SK-N-SH (cell line): ENCODE measurements at regions not wholly inside any gene's neighbourhood (a gene's known extent, or its start where the extent isn't known, plus 50 kb on each side); places are given as distances from the start of the nearest gene placed in this dataset.

ENCODE experiments used
- CTCF ChIA-PET: fragments of 300-600, 350-600 bp; formaldehyde crosslinking; extraction: SDS; loops from one replicate; lab custom pipeline; 2021; lab: Yijun Ruan, JAX
- POLR2A ChIA-PET: fragments of 350-600 bp; sonication (Branson Sonifier 250); formaldehyde crosslinking; extraction: SDS; loops from one replicate; lab custom pipeline; 2020; ENCODE audit warnings: antibody characterized with exemption, inconsistent platforms; lab: Yijun Ruan, JAX
- DNase-seq: peaks from one replicate; pipeline ENCODE4 v3.0.0; 2012
- H2AFZ ChIP-seq: fragments of 200-600 bp; sonication (generic); 2 replicates; pipeline ENCODE4 v1.8.1; 2016; ENCODE audit warnings: antibody characterized with exemption, mild to moderate bottlenecking, low read depth
- H3F3A ChIP-seq: fragments of 200-600 bp; sonication (generic); replicated peaks from 2 replicates; pipeline ENCODE3; 2016; ENCODE audit warnings: antibody characterized with exemption, mild to moderate bottlenecking; ENCODE audit not compliant: insufficient read depth
- H3K27ac ChIP-seq, 2 experiments: fragments of 200-500 bp in 1 of 2; fragments of 200-600 bp in 1 of 2; sonication (Bioruptor generic) in 1 of 2; sonication (generic), shearing (Covaris generic) in 1 of 2; 2 replicates each; pipeline versions ENCODE4 v1.5.1 to v1.6.1; 2014 to 2016; ENCODE audit warnings: low read depth in 2 of 2, inconsistent platforms in 1 of 2, low read length in 1 of 2, mild to moderate bottlenecking in 1 of 2, mixed read lengths in 1 of 2
- H3K27me3 ChIP-seq: fragments of 200-600 bp; sonication (generic), shearing (Covaris generic); 2 replicates; pipeline ENCODE4 v1.6.1; 2016; ENCODE audit warnings: mixed run types; ENCODE audit not compliant: insufficient read depth
- H3K36me3 ChIP-seq, 2 experiments: fragments of 200-500 bp in 1 of 2; fragments of 200-600 bp in 1 of 2; sonication (Bioruptor generic) in 1 of 2; sonication (generic) in 1 of 2; replicated peaks in 1 of 2; 2 replicates each; pipeline versions ENCODE3 to v1.5.1; 2014 to 2016; ENCODE audit warnings: low read length in 1 of 2, mild to moderate bottlenecking in 1 of 2; ENCODE audit not compliant: insufficient read depth in 2 of 2, control insufficient read depth in 1 of 2
- H3K4me1 ChIP-seq, 2 experiments: fragments of 200-500 bp in 1 of 2; fragments of 200-600 bp in 1 of 2; sonication (Bioruptor generic) in 1 of 2; sonication (generic), shearing (Covaris generic) in 1 of 2; 2 replicates each; pipeline versions ENCODE4 v1.5.1 to v1.6.1; 2014 to 2016; ENCODE audit warnings: low read depth in 1 of 2, low read length in 1 of 2, mixed run types in 1 of 2; ENCODE audit not compliant: insufficient read depth in 2 of 2, control insufficient read depth in 1 of 2
- H3K4me2 ChIP-seq: fragments of 200-600 bp; sonication (generic), shearing (Covaris generic); 2 replicates; pipeline ENCODE4 v1.6.1; 2017; ENCODE audit warnings: mixed run types
- H3K4me3 ChIP-seq, 2 experiments: fragments of 200-500 bp in 1 of 2; fragments of 200-600 bp in 1 of 2; sonication (Bioruptor generic) in 1 of 2; sonication (generic), shearing (Covaris generic) in 1 of 2; 2 replicates each; pipeline versions ENCODE4 v1.5.1 to v1.8.1; 2014 to 2016; ENCODE audit warnings: low read depth in 2 of 2, inconsistent platforms in 1 of 2, low read length in 1 of 2, mild to moderate bottlenecking in 1 of 2, mixed read lengths in 1 of 2, moderate library complexity in 1 of 2
- H3K79me2 ChIP-seq: fragments of 200-600 bp; sonication (generic); 2 replicates; pipeline ENCODE4 v1.8.1; 2017; ENCODE audit warnings: mild to moderate bottlenecking; ENCODE audit not compliant: insufficient read depth
- H3K9ac ChIP-seq: fragments of 200-600 bp; sonication (generic); 2 replicates; pipeline ENCODE4 v1.6.1; 2017; ENCODE audit warnings: mixed run types
- H3K9me2 ChIP-seq: fragments of 200-600 bp; sonication (generic); 2 replicates; pipeline ENCODE4 v1.6.1; 2017; ENCODE audit warnings: mixed run types
- H3K9me3 ChIP-seq: fragments of 200-600 bp; sonication (generic); 2 replicates; pipeline ENCODE4 v1.6.1; 2017; ENCODE audit warnings: mixed run types, mild to moderate bottlenecking, moderate library complexity
- H4K20me1 ChIP-seq: fragments of 200-600 bp; sonication (generic); 2 replicates; pipeline ENCODE4 v1.6.1; 2017; ENCODE audit warnings: mild to moderate bottlenecking, mixed run types; ENCODE audit not compliant: insufficient read depth
- CHD2 ChIP-seq: fragments of 150-350 bp; IDR thresholded peaks from 2 replicates; pipeline ENCODE4 v1.6.1; 2018; ENCODE audit warnings: low read length; ENCODE audit not compliant: partially characterized antibody
- ELF1 ChIP-seq: IDR thresholded peaks from 2 replicates; pipeline ENCODE4 v1.4.0; 2012
- EP300 ChIP-seq, 2 experiments: IDR thresholded peaks; 2 replicates each; pipeline versions ENCODE4 v1.4.0 to v1.6.1; 2012; ENCODE audit warnings: borderline replicate concordance in 1 of 2, low read depth in 1 of 2, low read length in 1 of 2
- FOSL2 ChIP-seq: IDR thresholded peaks from 2 replicates; pipeline ENCODE4 v1.4.0; 2012; ENCODE audit warnings: low read depth, mild to moderate bottlenecking, moderate library complexity, borderline replicate concordance
- GABPA ChIP-seq: IDR thresholded peaks from 2 replicates; pipeline ENCODE4 v1.4.0; 2012; ENCODE audit warnings: low read depth, mild to moderate bottlenecking
- JUND ChIP-seq: IDR thresholded peaks from 2 replicates; pipeline ENCODE4 v1.4.0; 2012
- MXI1 ChIP-seq: IDR thresholded peaks from 2 replicates; pipeline ENCODE4 v1.6.1; 2012; ENCODE audit warnings: mild to moderate bottlenecking, low read depth, low read length, improper control_type of control experiment
- NFIC ChIP-seq: IDR thresholded peaks from 2 replicates; pipeline ENCODE4 v1.4.0; 2012; ENCODE audit warnings: borderline replicate concordance
- RCOR1 ChIP-seq: fragments of 150-350 bp; IDR thresholded peaks from 2 replicates; pipeline ENCODE4 v1.6.1; 2017; ENCODE audit warnings: antibody characterized with exemption, low read length
- RFX5 ChIP-seq: IDR thresholded peaks from 2 replicates; pipeline ENCODE4 v1.6.1; 2012; ENCODE audit warnings: mild to moderate bottlenecking, improper control_type of control experiment, low read length
- RXRA ChIP-seq: IDR thresholded peaks from 2 replicates; pipeline ENCODE4 v1.4.0; 2012; ENCODE audit warnings: low read depth, mild to moderate bottlenecking, borderline replicate concordance
- SMC3 ChIP-seq: IDR thresholded peaks from 2 replicates; pipeline ENCODE4 v1.6.1; 2012; ENCODE audit warnings: low read depth, low read length, improper control_type of control experiment
- TAF1 ChIP-seq: IDR thresholded peaks from 2 replicates; pipeline ENCODE4 v1.6.1; 2012; ENCODE audit warnings: low read depth, mild to moderate bottlenecking, low read length, moderate library complexity, borderline replicate concordance
- TCF12 ChIP-seq: IDR thresholded peaks from 2 replicates; pipeline ENCODE4 v1.4.0; 2012
- TEAD4 ChIP-seq: IDR thresholded peaks from 2 replicates; pipeline ENCODE4 v1.4.0; 2012; ENCODE audit warnings: mild to moderate bottlenecking, borderline replicate concordance; ENCODE audit not compliant: insufficient read depth
- WGBS: methylation state at CpG from one replicate; pipeline ENCODE4 v1.1.6; 2017; ENCODE audit warnings: low lambda C conversion rate; 5-methylcytosine and 5-hydroxymethylcytosine counted together
- TF ChIP-seq, protein P1 (sequence below): fragments of 150-350 bp; IDR thresholded peaks from 2 replicates; pipeline ENCODE4 v1.6.1; 2017; ENCODE audit warnings: antibody characterized with exemption, low read length, low read depth, borderline replicate concordance
- TF ChIP-seq, protein P2 (sequence below): IDR thresholded peaks from 2 replicates; pipeline ENCODE4; 2012
- TF ChIP-seq, protein P3 (sequence below): IDR thresholded peaks from 2 replicates; pipeline ENCODE4 v1.4.0; 2012; ENCODE audit warnings: low read depth, borderline replicate concordance
- TF ChIP-seq, protein P4 (sequence below): IDR thresholded peaks from 2 replicates; pipeline ENCODE4 v1.4.0; 2012; ENCODE audit warnings: low read depth
- TF ChIP-seq, protein P5 (sequence below): IDR thresholded peaks from 2 replicates; pipeline ENCODE4 v1.4.0; 2012; ENCODE audit warnings: low read depth, borderline replicate concordance

DNA sequence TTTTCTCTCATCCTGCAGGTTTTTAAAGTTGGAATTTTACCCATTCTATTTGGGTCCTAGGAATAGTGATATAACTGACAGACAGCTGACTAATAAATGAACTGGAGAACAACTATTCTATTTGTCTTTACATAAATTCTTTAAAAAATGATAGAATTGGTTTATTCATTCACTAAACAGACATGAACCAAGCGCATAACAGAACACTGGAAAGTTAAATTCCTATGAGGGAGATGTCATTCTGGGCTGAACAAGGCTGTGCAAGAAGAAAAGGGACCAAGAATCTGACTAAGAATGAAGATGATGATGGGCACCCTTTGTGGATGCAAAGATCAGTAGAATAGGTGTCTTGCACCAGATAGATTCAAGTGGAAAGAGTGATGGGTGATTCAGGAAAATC is 256.3 kb upstream of the SASH1 start:
- no peak for TF ChIP-seq GABPA
- TF ChIP-seq TAF1 = no peak
- no peak for TF ChIP-seq RXRA
- no peak for TF ChIP-seq RCOR1
- TF ChIP-seq, protein P1, sequence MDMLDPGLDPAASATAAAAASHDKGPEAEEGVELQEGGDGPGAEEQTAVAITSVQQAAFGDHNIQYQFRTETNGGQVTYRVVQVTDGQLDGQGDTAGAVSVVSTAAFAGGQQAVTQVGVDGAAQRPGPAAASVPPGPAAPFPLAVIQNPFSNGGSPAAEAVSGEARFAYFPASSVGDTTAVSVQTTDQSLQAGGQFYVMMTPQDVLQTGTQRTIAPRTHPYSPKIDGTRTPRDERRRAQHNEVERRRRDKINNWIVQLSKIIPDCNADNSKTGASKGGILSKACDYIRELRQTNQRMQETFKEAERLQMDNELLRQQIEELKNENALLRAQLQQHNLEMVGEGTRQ = no peak
- TF ChIP-seq SMC3 = no peak
- no peak for TF ChIP-seq NFIC
- no peak for TF ChIP-seq TEAD4
- no peak for TF ChIP-seq FOSL2
- TF ChIP-seq, protein P2, sequence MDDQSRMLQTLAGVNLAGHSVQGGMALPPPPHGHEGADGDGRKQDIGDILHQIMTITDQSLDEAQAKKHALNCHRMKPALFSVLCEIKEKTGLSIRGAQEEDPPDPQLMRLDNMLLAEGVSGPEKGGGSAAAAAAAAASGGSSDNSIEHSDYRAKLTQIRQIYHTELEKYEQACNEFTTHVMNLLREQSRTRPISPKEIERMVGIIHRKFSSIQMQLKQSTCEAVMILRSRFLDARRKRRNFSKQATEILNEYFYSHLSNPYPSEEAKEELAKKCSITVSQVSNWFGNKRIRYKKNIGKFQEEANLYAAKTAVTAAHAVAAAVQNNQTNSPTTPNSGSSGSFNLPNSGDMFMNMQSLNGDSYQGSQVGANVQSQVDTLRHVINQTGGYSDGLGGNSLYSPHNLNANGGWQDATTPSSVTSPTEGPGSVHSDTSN = no peak
- TF ChIP-seq ELF1 = no peak
- TF ChIP-seq RFX5 = no peak
- TF ChIP-seq, all 33 proteins: peak for 0
- Histone ChIP-seq H3F3A (no peaks in the 10 kb centered on the region), H3K9me2 (no peaks in the 10 kb centered on the region), H3K36me3 (no peaks in the 10 kb centered on the region), H3K27me3 (no peaks in the 10 kb centered on the region), H3K79me2 (no peaks in the 10 kb centered on the region), H3K4me2 (no peak overlapping the region), H3K4me1 (no peaks in the 10 kb centered on the region), H2AFZ (no peak overlapping the region), H3K27ac (no peak overlapping the region), H4K20me1 (no peaks in the 10 kb centered on the region), H3K4me3 (no peak overlapping the region), H3K9me3 (no peaks in the 10 kb centered on the region), H3K9ac (no peak overlapping the region)
- CTCF ChIA-PET = no interaction called here
- POLR2A ChIA-PET = no interaction called here
- WGBS = 34% methylated on average over 1 of the region's 1 CpG
- no peak for DNase-seq

DNA sequence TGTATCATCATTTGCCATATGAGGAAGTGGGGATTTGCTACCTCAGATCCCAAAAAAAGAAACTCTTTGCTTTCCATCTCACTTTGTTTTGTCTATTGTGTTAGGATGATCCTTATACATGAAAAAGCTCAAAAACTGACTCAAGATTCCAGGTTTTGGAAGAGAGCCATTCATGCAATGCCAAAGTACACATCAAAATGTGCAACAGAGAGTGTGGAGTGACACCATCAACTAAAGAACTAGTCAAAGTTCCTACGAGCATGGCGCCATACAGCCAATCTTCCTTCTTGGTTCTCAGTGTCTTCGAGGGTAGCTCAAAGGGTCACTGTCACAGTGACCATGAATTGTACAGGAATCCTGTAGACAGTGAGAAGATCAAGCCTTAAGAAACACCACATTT is 255.8 kb upstream of the SASH1 start:
- H4K20me1 ChIP-seq = no peaks in the 10 kb centered on the region
- H3K9ac ChIP-seq = no peak overlapping the region
- no peaks in the 10 kb centered on the region for H3K36me3 ChIP-seq
- no peaks in the 10 kb centered on the region for H3K27me3 ChIP-seq
- 65% methylated on average over 3 of the region's 3 CpGs for WGBS
- H2AFZ ChIP-seq = no peak overlapping the region
- DNase-seq = no peak
- H3K4me1 ChIP-seq = no peaks in the 10 kb centered on the region
- ChIA-PET CTCF (no interaction called here), POLR2A (no interaction called here)
- no peak for TF ChIP-seq JUND
- TF ChIP-seq EP300 (IDR thresholded peaks at IDR 0.05; ENCODE audit: borderline replicate concordance in 1 of 2, low read depth in 1 of 2, low read length in 1 of 2) = no peak
- no peak for TF ChIP-seq NFIC
- TF ChIP-seq, protein P3, sequence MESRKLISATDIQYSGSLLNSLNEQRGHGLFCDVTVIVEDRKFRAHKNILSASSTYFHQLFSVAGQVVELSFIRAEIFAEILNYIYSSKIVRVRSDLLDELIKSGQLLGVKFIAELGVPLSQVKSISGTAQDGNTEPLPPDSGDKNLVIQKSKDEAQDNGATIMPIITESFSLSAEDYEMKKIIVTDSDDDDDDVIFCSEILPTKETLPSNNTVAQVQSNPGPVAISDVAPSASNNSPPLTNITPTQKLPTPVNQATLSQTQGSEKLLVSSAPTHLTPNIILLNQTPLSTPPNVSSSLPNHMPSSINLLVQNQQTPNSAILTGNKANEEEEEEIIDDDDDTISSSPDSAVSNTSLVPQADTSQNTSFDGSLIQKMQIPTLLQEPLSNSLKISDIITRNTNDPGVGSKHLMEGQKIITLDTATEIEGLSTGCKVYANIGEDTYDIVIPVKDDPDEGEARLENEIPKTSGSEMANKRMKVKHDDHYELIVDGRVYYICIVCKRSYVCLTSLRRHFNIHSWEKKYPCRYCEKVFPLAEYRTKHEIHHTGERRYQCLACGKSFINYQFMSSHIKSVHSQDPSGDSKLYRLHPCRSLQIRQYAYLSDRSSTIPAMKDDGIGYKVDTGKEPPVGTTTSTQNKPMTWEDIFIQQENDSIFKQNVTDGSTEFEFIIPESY = no peak
- TF ChIP-seq, protein P4, sequence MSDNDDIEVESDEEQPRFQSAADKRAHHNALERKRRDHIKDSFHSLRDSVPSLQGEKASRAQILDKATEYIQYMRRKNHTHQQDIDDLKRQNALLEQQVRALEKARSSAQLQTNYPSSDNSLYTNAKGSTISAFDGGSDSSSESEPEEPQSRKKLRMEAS = no peak
- no peak for TF ChIP-seq CHD2
- TF ChIP-seq TCF12 = no peak
- TF ChIP-seq, protein P5, sequence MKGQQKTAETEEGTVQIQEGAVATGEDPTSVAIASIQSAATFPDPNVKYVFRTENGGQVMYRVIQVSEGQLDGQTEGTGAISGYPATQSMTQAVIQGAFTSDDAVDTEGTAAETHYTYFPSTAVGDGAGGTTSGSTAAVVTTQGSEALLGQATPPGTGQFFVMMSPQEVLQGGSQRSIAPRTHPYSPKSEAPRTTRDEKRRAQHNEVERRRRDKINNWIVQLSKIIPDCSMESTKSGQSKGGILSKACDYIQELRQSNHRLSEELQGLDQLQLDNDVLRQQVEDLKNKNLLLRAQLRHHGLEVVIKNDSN = no peak
- no peak for TF ChIP-seq RFX5
- TF ChIP-seq MXI1 = no peak
- H3K4me2 ChIP-seq = no peak overlapping the region
- no peaks in the 10 kb centered on the region for H3K9me2 ChIP-seq
- H3K9me3 ChIP-seq = no peaks in the 10 kb centered on the region
- H3K79me2 ChIP-seq = no peaks in the 10 kb centered on the region
- H3K4me3 ChIP-seq = no peak overlapping the region
- H3F3A ChIP-seq = no peaks in the 10 kb centered on the region
- no peak overlapping the region for H3K27ac ChIP-seq
